ENCODE measurements at regions not wholly inside any gene's neighbourhood (a gene's known extent, or its start where the extent isn't known, plus 50 kb on each side); places are given as distances from the start of the nearest gene placed in this dataset.

GRCh38 chr15:91670108-91670507 lies 183.4 kb upstream of the SLCO3A1 start:
- DNase-seq: no peak
- H3K9me3 Mint-ChIP-seq: peaks cover 14% of the 10 kb centered on the region
- WGBS, 2 experiments (ENCODE audit: insufficient coverage in 1 of 2, insufficient read length in 1 of 2): 88 to 100% methylated on average over 1 to 2 of the region's 2 CpGs
- H3K4me3 ChIP-seq (ENCODE audit: low read length): no peak overlapping the region
- no peak overlapping the region for H3K27ac Mint-ChIP-seq
- peaks cover 9% of the 10 kb centered on the region for H3K27me3 Mint-ChIP-seq (ENCODE audit: insufficient read depth)
- no peak overlapping the region for H3K9ac ChIP-seq (ENCODE audit: extremely low read depth, low read length, poor library complexity, severe bottlenecking)
- TF ChIP-seq CTCF (conservative IDR thresholded peaks at IDR 0.05): no peak
- no peaks in the 10 kb centered on the region for H3K36me3 Mint-ChIP-seq (ENCODE audit: low read depth)
- no peaks in the 10 kb centered on the region for H3K36me3 ChIP-seq (ENCODE audit: control insufficient read depth, insufficient read depth, low read length)
- no peak overlapping the region for H3K4me3 Mint-ChIP-seq
- no peak overlapping the region for H3K27ac ChIP-seq (ENCODE audit: low read depth, low read length)
- no peaks in the 10 kb centered on the region for H3K27me3 ChIP-seq (ENCODE audit: control insufficient read depth, insufficient read depth, low read length, poor library complexity, severe bottlenecking)
- H3K9me3 ChIP-seq (ENCODE audit: control insufficient read depth, low read length): peaks cover 10% of the 10 kb centered on the region
- peaks cover 5% of the 10 kb centered on the region for H3K4me1 Mint-ChIP-seq
- H3K4me1 ChIP-seq (ENCODE audit: control insufficient read depth, insufficient read depth, low read length): no peaks in the 10 kb centered on the region

GRCh38 chr15:91678003-91678402 lies 175.5 kb upstream of the SLCO3A1 start:
- 87 to 100% methylated on average over 1 to 2 of the region's 2 CpGs for WGBS, 2 experiments (ENCODE audit: insufficient coverage in 1 of 2, insufficient read length in 1 of 2)
- Histone ChIP-seq H3K36me3 (ENCODE audit: control insufficient read depth, insufficient read depth, low read length) (no peaks in the 10 kb centered on the region), H3K4me3 (ENCODE audit: low read length) (no peak overlapping the region), H3K9me3 (ENCODE audit: control insufficient read depth, low read length) (peaks cover 10% of the 10 kb centered on the region), H3K27ac (ENCODE audit: low read depth, low read length) (no peak overlapping the region), H3K4me1 (ENCODE audit: control insufficient read depth, insufficient read depth, low read length) (no peaks in the 10 kb centered on the region), H3K9ac (ENCODE audit: extremely low read depth, low read length, poor library complexity, severe bottlenecking) (no peak overlapping the region), H3K27me3 (ENCODE audit: control insufficient read depth, insufficient read depth, low read length, poor library complexity, severe bottlenecking) (no peaks in the 10 kb centered on the region)
- Mint-ChIP-seq H3K4me1 (no peaks in the 10 kb centered on the region), H3K27me3 (ENCODE audit: insufficient read depth) (peaks cover 8% of the 10 kb centered on the region), H3K4me3 (no peak overlapping the region), H3K36me3 (ENCODE audit: low read depth) (no peaks in the 10 kb centered on the region), H3K27ac (no peak overlapping the region), H3K9me3 (peaks cover 14% of the 10 kb centered on the region)
- TF ChIP-seq CTCF (conservative IDR thresholded peaks at IDR 0.05): no peak
- no peak for DNase-seq

GRCh38 chr15:91679447-91679846 lies 174.1 kb upstream of the SLCO3A1 start:
- peaks cover 6% of the 10 kb centered on the region for H3K9me3 Mint-ChIP-seq
- no peak for TF ChIP-seq CTCF (conservative IDR thresholded peaks at IDR 0.05)

More at GRCh38 chr15:91679447-91679846, 174.1 kb upstream of the SLCO3A1 start:
- WGBS, 2 experiments (ENCODE audit: insufficient coverage in 1 of 2, insufficient read length in 1 of 2): 93 to 100% methylated on average over 2 of the region's 2 CpGs
- H3K27me3 Mint-ChIP-seq (ENCODE audit: insufficient read depth): peaks cover 7% of the 10 kb centered on the region
- H3K27ac ChIP-seq (ENCODE audit: low read depth, low read length): no peak overlapping the region
- H3K9ac ChIP-seq (ENCODE audit: extremely low read depth, low read length, poor library complexity, severe bottlenecking): no peak overlapping the region
- H3K4me1 Mint-ChIP-seq: no peaks in the 10 kb centered on the region
- H3K27me3 ChIP-seq (ENCODE audit: control insufficient read depth, insufficient read depth, low read length, poor library complexity, severe bottlenecking): no peaks in the 10 kb centered on the region
- H3K4me3 ChIP-seq (ENCODE audit: low read length): no peak overlapping the region
- peaks cover 5% of the 10 kb centered on the region for H3K9me3 ChIP-seq (ENCODE audit: control insufficient read depth, low read length)
- no peak overlapping the region for H3K27ac Mint-ChIP-seq
- no peak for DNase-seq
- no peaks in the 10 kb centered on the region for H3K36me3 Mint-ChIP-seq (ENCODE audit: low read depth)
- no peak overlapping the region for H3K4me3 Mint-ChIP-seq
- H3K36me3 ChIP-seq (ENCODE audit: control insufficient read depth, insufficient read depth, low read length): no peaks in the 10 kb centered on the region
- no peaks in the 10 kb centered on the region for H3K4me1 ChIP-seq (ENCODE audit: control insufficient read depth, insufficient read depth, low read length)
